Astrocyte (in vitro differentiated cells and primary cell): ENCODE measurements at regions not wholly inside any gene's neighbourhood (a gene's known extent, or its start where the extent isn't known, plus 50 kb on each side); places are given as distances from the start of the nearest gene placed in this dataset.

Experiments
- DNase-seq: peaks from one replicate; pipeline ENCODE4 v3.0.0-alpha.2; 2010; ENCODE audit warnings: low read depth
- FAIRE-seq: peaks from 2 replicates; lab custom pipeline; 2011; peaks lifted over from hg19 to GRCh38; lab: Jason Lieb, UNC
- H2AFZ ChIP-seq: 2 replicates; pipeline ENCODE4 v1.6.0; 2012; ENCODE audit warnings: low read depth, low read length, inconsistent platforms
- H3K27ac ChIP-seq: 2 replicates; pipeline ENCODE4 v1.5.1; 2011; ENCODE audit warnings: low read depth, low read length, inconsistent platforms
- H3K27me3 ChIP-seq: 2 replicates; pipeline ENCODE4 v1.6.0; 2011; ENCODE audit warnings: low read length, inconsistent platforms; ENCODE audit not compliant: insufficient read depth
- H3K36me3 ChIP-seq: 2 replicates; pipeline ENCODE4 v1.5.1; 2011; ENCODE audit warnings: low read length, inconsistent platforms; ENCODE audit not compliant: insufficient read depth
- H3K4me1 ChIP-seq: 2 replicates; pipeline ENCODE4 v1.5.1; 2011; ENCODE audit warnings: low read length, inconsistent platforms; ENCODE audit not compliant: insufficient read depth
- H3K4me2 ChIP-seq: 2 replicates; pipeline ENCODE4 v1.6.0; 2012; ENCODE audit warnings: low read length, inconsistent platforms
- H3K4me3 ChIP-seq: 2 replicates; pipeline ENCODE4 v1.5.1; 2011; ENCODE audit warnings: low read depth, mild to moderate bottlenecking, low read length, inconsistent platforms; ENCODE audit not compliant: insufficient read depth
- H3K79me2 ChIP-seq: 2 replicates; pipeline ENCODE4 v1.6.0; 2012; ENCODE audit warnings: mild to moderate bottlenecking, low read length, inconsistent platforms; ENCODE audit not compliant: insufficient read depth
- H3K9ac ChIP-seq: 2 replicates; pipeline ENCODE4 v1.6.0; 2012; ENCODE audit warnings: mild to moderate bottlenecking, low read length, inconsistent platforms
- H3K9me3 ChIP-seq: 2 replicates; pipeline ENCODE4 v1.5.1; 2012; ENCODE audit warnings: low read depth, mild to moderate bottlenecking, low read length, inconsistent platforms; ENCODE audit not compliant: insufficient read depth
- H4K20me1 ChIP-seq: 2 replicates; pipeline ENCODE4 v1.6.0; 2012; ENCODE audit warnings: low read length, inconsistent platforms; ENCODE audit not compliant: insufficient read depth
- H3K27ac Mint-ChIP-seq: one replicate; pipeline ENCODE4 v1.8.0; 2021; ENCODE audit warnings: mild to moderate bottlenecking, mixed read lengths; ENCODE audit not compliant: unreplicated experiment
- H3K27me3 Mint-ChIP-seq: one replicate; pipeline ENCODE4 v1.8.0; 2021; ENCODE audit warnings: low read depth, mixed read lengths; ENCODE audit not compliant: unreplicated experiment
- H3K36me3 Mint-ChIP-seq: one replicate; pipeline ENCODE4 v1.8.0; 2021; ENCODE audit warnings: low read depth, mixed read lengths; ENCODE audit not compliant: unreplicated experiment
- H3K4me1 Mint-ChIP-seq: one replicate; pipeline ENCODE4 v1.8.0; 2021; ENCODE audit warnings: low read depth, mixed read lengths; ENCODE audit not compliant: unreplicated experiment
- H3K4me3 Mint-ChIP-seq: one replicate; pipeline ENCODE4 v1.8.0; 2021; ENCODE audit warnings: mild to moderate bottlenecking, moderate library complexity, mixed read lengths; ENCODE audit not compliant: unreplicated experiment
- H3K9me3 Mint-ChIP-seq: one replicate; pipeline ENCODE4 v1.8.0; 2021; ENCODE audit warnings: mild to moderate bottlenecking, mixed read lengths; ENCODE audit not compliant: unreplicated experiment
- EZH2 ChIP-seq: IDR thresholded peaks from 2 replicates; pipeline ENCODE4 v1.6.1; 2012; ENCODE audit warnings: mild to moderate bottlenecking, low read length, inconsistent platforms; ENCODE audit not compliant: insufficient read depth
- TF ChIP-seq, protein P1 (sequence below): IDR thresholded peaks from 2 replicates; pipeline ENCODE4 v1.5.1; 2011; ENCODE audit warnings: low read depth, mild to moderate bottlenecking, inconsistent platforms, low read length, moderate library complexity; ENCODE audit not compliant: insufficient read depth

DNA sequence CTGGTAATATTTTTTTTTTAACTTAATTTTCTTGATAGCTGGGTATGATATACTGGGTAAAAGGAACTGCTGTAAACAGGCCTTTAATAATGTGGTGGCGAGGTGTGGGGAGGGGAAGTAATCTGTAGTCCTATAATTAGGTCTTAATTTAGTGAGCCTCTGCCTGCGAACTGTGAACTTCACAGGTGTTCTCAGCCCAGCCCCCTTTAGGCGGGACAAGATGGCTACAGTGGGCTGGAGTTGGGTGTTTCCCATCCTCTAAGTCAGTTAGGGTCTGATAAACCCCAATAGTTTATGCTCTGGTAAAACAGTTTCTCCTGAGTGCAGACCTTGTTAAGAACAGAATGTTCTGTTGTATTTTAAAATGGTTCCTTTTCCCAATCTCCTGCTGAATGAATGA is 97.6 kb upstream of the SERP2 start:
- Mint-ChIP-seq H3K4me3 (no peak overlapping the region), H3K9me3 (no peaks in the 10 kb centered on the region), H3K27me3 (peaks cover 5% of the 10 kb centered on the region), H3K36me3 (no peaks in the 10 kb centered on the region), H3K27ac (no peak overlapping the region), H3K4me1 (peaks cover 14% of the 10 kb centered on the region)
- no peak overlapping the region for H3K9ac ChIP-seq
- no peak overlapping the region for H3K4me2 ChIP-seq
- no peaks in the 10 kb centered on the region for H3K79me2 ChIP-seq
- TF ChIP-seq EZH2: no peak
- TF ChIP-seq, protein P1, sequence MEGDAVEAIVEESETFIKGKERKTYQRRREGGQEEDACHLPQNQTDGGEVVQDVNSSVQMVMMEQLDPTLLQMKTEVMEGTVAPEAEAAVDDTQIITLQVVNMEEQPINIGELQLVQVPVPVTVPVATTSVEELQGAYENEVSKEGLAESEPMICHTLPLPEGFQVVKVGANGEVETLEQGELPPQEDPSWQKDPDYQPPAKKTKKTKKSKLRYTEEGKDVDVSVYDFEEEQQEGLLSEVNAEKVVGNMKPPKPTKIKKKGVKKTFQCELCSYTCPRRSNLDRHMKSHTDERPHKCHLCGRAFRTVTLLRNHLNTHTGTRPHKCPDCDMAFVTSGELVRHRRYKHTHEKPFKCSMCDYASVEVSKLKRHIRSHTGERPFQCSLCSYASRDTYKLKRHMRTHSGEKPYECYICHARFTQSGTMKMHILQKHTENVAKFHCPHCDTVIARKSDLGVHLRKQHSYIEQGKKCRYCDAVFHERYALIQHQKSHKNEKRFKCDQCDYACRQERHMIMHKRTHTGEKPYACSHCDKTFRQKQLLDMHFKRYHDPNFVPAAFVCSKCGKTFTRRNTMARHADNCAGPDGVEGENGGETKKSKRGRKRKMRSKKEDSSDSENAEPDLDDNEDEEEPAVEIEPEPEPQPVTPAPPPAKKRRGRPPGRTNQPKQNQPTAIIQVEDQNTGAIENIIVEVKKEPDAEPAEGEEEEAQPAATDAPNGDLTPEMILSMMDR: no peak
- H3K36me3 ChIP-seq: no peaks in the 10 kb centered on the region
- H3K27me3 ChIP-seq: no peaks in the 10 kb centered on the region
- H2AFZ ChIP-seq: no peak overlapping the region
- peaks cover 29% of the 10 kb centered on the region for H3K4me1 ChIP-seq
- H4K20me1 ChIP-seq: no peaks in the 10 kb centered on the region
- H3K4me3 ChIP-seq: no peak overlapping the region
- H3K9me3 ChIP-seq: no peaks in the 10 kb centered on the region
- DNase-seq (no peak), FAIRE-seq (no peak)
- H3K27ac ChIP-seq: no peak overlapping the region

DNA sequence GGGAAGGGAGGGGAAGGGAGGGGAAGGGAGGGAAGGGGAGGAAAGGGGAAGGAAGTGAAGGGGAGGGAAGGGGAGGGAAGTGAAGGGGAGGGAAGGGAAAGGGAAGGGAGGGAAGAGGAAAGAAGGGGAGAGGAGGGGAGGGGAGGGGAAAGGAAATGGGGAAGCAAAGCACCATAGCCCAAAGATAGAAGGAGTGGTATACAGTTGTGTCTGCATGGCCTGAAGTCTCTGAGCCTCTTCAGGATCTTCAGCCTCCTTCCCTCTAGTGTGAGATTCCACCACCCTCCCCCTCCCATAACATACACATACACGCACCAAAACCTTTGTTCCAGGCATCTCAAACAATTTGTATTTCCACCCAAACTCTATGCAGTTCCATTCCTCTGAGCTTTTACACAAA is 96.2 kb upstream of the SERP2 start:
- no peaks in the 10 kb centered on the region for H4K20me1 ChIP-seq
- FAIRE-seq: no peak
- no peaks in the 10 kb centered on the region for H3K9me3 ChIP-seq
- H3K36me3 ChIP-seq: no peaks in the 10 kb centered on the region
- H3K4me3 Mint-ChIP-seq: no peak overlapping the region
- TF ChIP-seq, protein P1: no peak
- no peak for TF ChIP-seq EZH2
- peaks cover 12% of the 10 kb centered on the region for H3K4me1 Mint-ChIP-seq
- H3K9me3 Mint-ChIP-seq: no peaks in the 10 kb centered on the region
- no peak overlapping the region for H3K27ac Mint-ChIP-seq
- H3K27me3 ChIP-seq: no peaks in the 10 kb centered on the region
- no peak overlapping the region for H3K4me2 ChIP-seq
- H3K9ac ChIP-seq: no peak overlapping the region
- no peak overlapping the region for H2AFZ ChIP-seq
- no peak overlapping the region for H3K27ac ChIP-seq
- H3K27me3 Mint-ChIP-seq: peaks cover 5% of the 10 kb centered on the region
- no peaks in the 10 kb centered on the region for H3K36me3 Mint-ChIP-seq
- DNase-seq: no peak
- no peak overlapping the region for H3K4me3 ChIP-seq
- no peaks in the 10 kb centered on the region for H3K79me2 ChIP-seq
- peaks cover 17% of the 10 kb centered on the region for H3K4me1 ChIP-seq

DNA sequence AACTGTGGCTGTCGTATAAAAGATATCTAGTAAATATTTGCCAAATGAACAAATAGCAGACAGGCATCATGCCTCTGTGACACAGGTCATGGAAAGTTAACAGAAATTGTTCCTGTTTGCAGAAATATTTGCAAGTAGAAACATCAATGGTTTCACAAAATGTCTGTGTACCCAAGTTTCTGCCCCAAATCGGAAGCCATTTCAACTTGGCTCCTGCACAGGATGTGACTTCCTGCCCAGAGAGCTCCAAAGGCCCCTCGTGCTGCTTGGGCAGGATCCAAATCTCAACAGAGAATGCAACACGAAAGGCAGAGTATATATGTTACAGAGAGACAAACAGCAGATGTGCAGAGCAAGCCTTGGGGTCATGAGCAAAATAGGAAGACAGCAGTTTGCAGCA is 95.5 kb upstream of the SERP2 start:
- Histone ChIP-seq H3K27me3 (no peaks in the 10 kb centered on the region), H3K27ac (no peak overlapping the region), H3K4me3 (no peak overlapping the region), H2AFZ (no peak overlapping the region), H4K20me1 (no peaks in the 10 kb centered on the region), H3K9ac (no peak overlapping the region), H3K79me2 (no peaks in the 10 kb centered on the region), H3K4me1 (peaks cover 10% of the 10 kb centered on the region), H3K36me3 (no peaks in the 10 kb centered on the region), H3K4me2 (no peak overlapping the region), H3K9me3 (no peaks in the 10 kb centered on the region)
- FAIRE-seq: no peak
- no peak overlapping the region for H3K4me3 Mint-ChIP-seq
- no peaks in the 10 kb centered on the region for H3K36me3 Mint-ChIP-seq
- no peak for TF ChIP-seq EZH2
- TF ChIP-seq, protein P1: no peak
- no peaks in the 10 kb centered on the region for H3K9me3 Mint-ChIP-seq
- H3K4me1 Mint-ChIP-seq: peaks cover 12% of the 10 kb centered on the region
- DNase-seq: no peak
- no peak overlapping the region for H3K27ac Mint-ChIP-seq
- H3K27me3 Mint-ChIP-seq: peaks cover 8% of the 10 kb centered on the region
